Thoracic aorta (tissue), 2 donors: ENCODE measurements at regions not wholly inside any gene's neighbourhood (a gene's known extent, or its start where the extent isn't known, plus 50 kb on each side); places are given as distances from the start of the nearest gene placed in this dataset.
"Not testable (repeated sequence)": the region's sequence is repeated elsewhere in the genome, so short reads cannot be mapped to it uniquely, and the experiment has no call there.

Experiments
- ATAC-seq: fragments of 150-250 bp; one replicate; pipeline ENCODE4 v1.8.0; 2017; ENCODE audit warnings: low read depth; ENCODE audit not compliant: insufficient number of reproducible peaks, low FRiP score
- DNase-seq: peaks from one replicate; pipeline ENCODE4 v3.0.0-alpha.2; 2020; ENCODE audit warnings: low spot score
- H3K27ac ChIP-seq, 2 donors: fragments of 200-600 bp; sonication (generic); 1 replicate in 1 of 2; 2 replicates in 1 of 2; pipeline ENCODE4 v1.5.1; 2016; ENCODE audit warnings: mild to moderate bottlenecking in 2 of 2, moderate library complexity in 2 of 2
- H3K27me3 ChIP-seq: fragments of 200-600 bp; sonication (generic); replicated peaks from 2 replicates; pipeline ENCODE4 v1.6.0; 2016; ENCODE audit warnings: mild to moderate bottlenecking; ENCODE audit not compliant: insufficient read depth
- H3K36me3 ChIP-seq: fragments of 200-600 bp; sonication (generic); one replicate; pipeline ENCODE4 v1.5.1; 2016
- H3K4me1 ChIP-seq, 2 donors: fragments of 200-600 bp; sonication (generic); 1 replicate in 1 of 2; 2 replicates in 1 of 2; pipeline versions ENCODE4 v1.5.1 to v1.6.0; 2016; ENCODE audit warnings: low read depth in 2 of 2, mild to moderate bottlenecking in 1 of 2; ENCODE audit not compliant: control insufficient read depth in 1 of 2
- H3K4me3 ChIP-seq: fragments of 200-600 bp; sonication (generic); 2 replicates; pipeline ENCODE4 v1.5.1; 2016; ENCODE audit warnings: mild to moderate bottlenecking
- H3K9me3 ChIP-seq: fragments of 200-600 bp; sonication (generic); 2 replicates; pipeline ENCODE4 v1.5.1; 2016
- TF ChIP-seq, protein P1 (sequence below): fragments of 200-600 bp; sonication (generic); IDR thresholded peaks from one replicate; pipeline ENCODE4 v1.5.1; 2019; ENCODE audit warnings: antibody characterized with exemption

- H3K9me3 ChIP-seq: peaks cover 8% of the 10 kb centered on the region
- no peaks in the 10 kb centered on the region for H3K4me1 ChIP-seq
- H3K36me3 ChIP-seq: no peaks in the 10 kb centered on the region
- H3K27me3 ChIP-seq: no peaks in the 10 kb centered on the region
- no peak overlapping the region for H3K4me3 ChIP-seq
- no peak overlapping the region for H3K27ac ChIP-seq
- DNase-seq (no peak), ATAC-seq (no peak)
- TF ChIP-seq, protein P1, sequence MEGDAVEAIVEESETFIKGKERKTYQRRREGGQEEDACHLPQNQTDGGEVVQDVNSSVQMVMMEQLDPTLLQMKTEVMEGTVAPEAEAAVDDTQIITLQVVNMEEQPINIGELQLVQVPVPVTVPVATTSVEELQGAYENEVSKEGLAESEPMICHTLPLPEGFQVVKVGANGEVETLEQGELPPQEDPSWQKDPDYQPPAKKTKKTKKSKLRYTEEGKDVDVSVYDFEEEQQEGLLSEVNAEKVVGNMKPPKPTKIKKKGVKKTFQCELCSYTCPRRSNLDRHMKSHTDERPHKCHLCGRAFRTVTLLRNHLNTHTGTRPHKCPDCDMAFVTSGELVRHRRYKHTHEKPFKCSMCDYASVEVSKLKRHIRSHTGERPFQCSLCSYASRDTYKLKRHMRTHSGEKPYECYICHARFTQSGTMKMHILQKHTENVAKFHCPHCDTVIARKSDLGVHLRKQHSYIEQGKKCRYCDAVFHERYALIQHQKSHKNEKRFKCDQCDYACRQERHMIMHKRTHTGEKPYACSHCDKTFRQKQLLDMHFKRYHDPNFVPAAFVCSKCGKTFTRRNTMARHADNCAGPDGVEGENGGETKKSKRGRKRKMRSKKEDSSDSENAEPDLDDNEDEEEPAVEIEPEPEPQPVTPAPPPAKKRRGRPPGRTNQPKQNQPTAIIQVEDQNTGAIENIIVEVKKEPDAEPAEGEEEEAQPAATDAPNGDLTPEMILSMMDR: no peak
Observed at GRCh38 chr2:186159101-186159500, 327.0 kb upstream of the ZC3H15 start.

DNA sequence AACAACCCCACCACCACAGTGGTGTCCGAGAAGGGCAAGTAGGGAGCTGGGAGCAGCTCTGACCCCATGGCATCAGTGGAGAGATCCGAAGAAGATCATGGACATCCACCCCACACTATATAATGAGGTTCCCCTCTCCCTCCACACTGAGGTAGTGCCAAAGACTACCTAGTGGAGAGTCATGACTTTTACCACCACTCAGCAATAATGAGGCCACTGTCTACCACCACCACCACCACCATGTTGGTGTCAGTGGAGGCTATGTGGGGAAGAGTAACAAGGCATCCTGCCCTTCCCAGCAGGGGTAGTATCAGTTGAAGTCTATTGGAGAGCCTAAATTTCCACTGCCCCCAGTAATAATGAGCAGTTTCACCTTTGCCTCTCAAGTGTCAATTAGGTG is 321.7 kb upstream of the ZC3H15 start:
- TF ChIP-seq, protein P1: no peak
- Histone ChIP-seq H3K9me3 (no peaks in the 10 kb centered on the region), H3K27me3 (no peaks in the 10 kb centered on the region), H3K27ac (no peak overlapping the region), H3K4me1 (no peaks in the 10 kb centered on the region), H3K36me3 (no peaks in the 10 kb centered on the region), H3K4me3 (no peak overlapping the region)
- no peak for ATAC-seq
- no peak for DNase-seq

GRCh38 chr2:186170693-186171092 is 315.4 kb upstream of the ZC3H15 start:
- H3K27ac ChIP-seq: no peak overlapping the region
- TF ChIP-seq, protein P1: no peak
- no peaks in the 10 kb centered on the region for H3K4me1 ChIP-seq
- ATAC-seq (no peak), DNase-seq (no peak)
- no peaks in the 10 kb centered on the region for H3K9me3 ChIP-seq
- no peaks in the 10 kb centered on the region for H3K36me3 ChIP-seq
- H3K27me3 ChIP-seq: no peaks in the 10 kb centered on the region
- H3K4me3 ChIP-seq: no peak overlapping the region

DNA sequence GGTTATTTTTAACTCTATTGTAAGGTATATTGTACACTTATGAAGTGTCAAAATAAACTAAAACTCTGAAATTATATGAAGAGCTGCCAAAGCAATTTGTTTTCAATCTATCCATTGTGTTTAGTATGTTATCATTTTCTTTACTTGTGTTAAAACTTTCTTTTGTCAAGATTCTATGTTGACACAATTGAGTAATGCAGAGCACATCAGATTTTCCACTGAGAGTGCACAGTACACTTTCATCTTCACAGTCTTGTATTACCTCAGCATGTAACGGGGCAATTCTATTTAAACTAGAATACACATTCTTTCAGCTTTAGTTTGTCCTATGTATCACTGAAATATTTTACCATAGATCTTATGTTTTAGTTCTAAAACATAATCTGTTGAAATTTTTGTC is 304.4 kb upstream of the ZC3H15 start:
- Histone ChIP-seq H3K4me1 (no peaks in the 10 kb centered on the region), H3K27ac (no peak overlapping the region), H3K4me3 (no peak overlapping the region), H3K9me3 (no peaks in the 10 kb centered on the region), H3K27me3 (no peaks in the 10 kb centered on the region), H3K36me3 (no peaks in the 10 kb centered on the region)
- ATAC-seq (no peak), DNase-seq (no peak)
- TF ChIP-seq, protein P1: no peak

- not testable (repeated sequence) for H3K4me1 ChIP-seq, H3K36me3 ChIP-seq, H3K9me3 ChIP-seq, H3K27ac ChIP-seq, H3K4me3 ChIP-seq, H3K27me3 ChIP-seq, ATAC-seq, DNase-seq
Observed at GRCh38 chr2:186182366-186182765, 303.7 kb upstream of the ZC3H15 start.

GRCh38 chr2:186183406-186183805 is 302.7 kb upstream of the ZC3H15 start:
- no peak overlapping the region for H3K4me3 ChIP-seq
- no peaks in the 10 kb centered on the region for H3K27me3 ChIP-seq
- TF ChIP-seq, protein P1: no peak
- no peaks in the 10 kb centered on the region for H3K9me3 ChIP-seq
- no peak for DNase-seq
- ATAC-seq: no peak
- no peaks in the 10 kb centered on the region for H3K36me3 ChIP-seq
- H3K4me1 ChIP-seq: no peaks in the 10 kb centered on the region
- H3K27ac ChIP-seq: no peak overlapping the region
